Effector memory CD4-positive, alpha-beta T cell (primary cell): ENCODE measurements at regions not wholly inside any gene's neighbourhood (a gene's known extent, or its start where the extent isn't known, plus 50 kb on each side); places are given as distances from the start of the nearest gene placed in this dataset.

Experiments used
- DNase-seq, 3 donors: peaks; one replicate each; pipeline ENCODE4 v3.0.0-alpha.2; 2020
- H3K27ac ChIP-seq: 2 replicates; pipeline ENCODE4 v1.7.0; 2013; ENCODE audit warnings: mild to moderate bottlenecking, low read length, moderate library complexity; ENCODE audit not compliant: insufficient read depth, poor library complexity, severe bottlenecking
- H3K27me3 ChIP-seq: replicated peaks from 2 replicates; pipeline ENCODE4 v1.7.0; 2013; ENCODE audit warnings: mild to moderate bottlenecking, low read length; ENCODE audit not compliant: insufficient read depth, control insufficient read depth, poor library complexity, severe bottlenecking
- H3K36me3 ChIP-seq: 2 replicates; pipeline ENCODE4 v1.7.0; 2013; ENCODE audit warnings: mild to moderate bottlenecking, low read length, moderate library complexity; ENCODE audit not compliant: control insufficient read depth, insufficient read depth
- H3K4me1 ChIP-seq: 2 replicates; pipeline ENCODE4 v1.7.0; 2013; ENCODE audit warnings: low read length, mild to moderate bottlenecking; ENCODE audit not compliant: control insufficient read depth, insufficient read depth, poor library complexity, severe bottlenecking
- H3K4me3 ChIP-seq: 2 replicates; pipeline ENCODE4 v1.7.0; 2013; ENCODE audit warnings: low read length, low read depth, mild to moderate bottlenecking; ENCODE audit not compliant: insufficient read depth, poor library complexity, severe bottlenecking
- H3K9me3 ChIP-seq: 2 replicates; pipeline ENCODE4 v1.7.0; 2013; ENCODE audit warnings: mild to moderate bottlenecking, low read length, moderate library complexity; ENCODE audit not compliant: control insufficient read depth

GRCh38 chr5:96287136-96287535 lies 145.9 kb downstream of the PCSK1 start:
- Histone ChIP-seq H3K4me1 (no peaks in the 10 kb centered on the region), H3K36me3 (no peaks in the 10 kb centered on the region)
- no peak for DNase-seq

GRCh38 chr5:96285823-96286222 lies 147.2 kb downstream of the PCSK1 start:
- Histone ChIP-seq H3K4me1 (no peaks in the 10 kb centered on the region), H3K9me3 (no peaks in the 10 kb centered on the region)
- no peak for DNase-seq

More at GRCh38 chr5:96287136-96287535, 145.9 kb downstream of the PCSK1 start:
- H3K27me3 ChIP-seq, result no peaks in the 10 kb centered on the region
- H3K27ac ChIP-seq, result no peak overlapping the region
- H3K4me3 ChIP-seq, result no peak overlapping the region
- no peaks in the 10 kb centered on the region for H3K9me3 ChIP-seq

GRCh38 chr5:96284727-96285389 lies 148.2 kb downstream of the PCSK1 start:
- Histone ChIP-seq H3K9me3 (no peaks in the 10 kb centered on the region), H3K27ac (no peak overlapping the region), H3K4me1 (no peaks in the 10 kb centered on the region), H3K36me3 (no peaks in the 10 kb centered on the region), H3K4me3 (no peak overlapping the region), H3K27me3 (no peaks in the 10 kb centered on the region)
- DNase-seq, result no peak

More at GRCh38 chr5:96285823-96286222, 147.2 kb downstream of the PCSK1 start:
- no peak overlapping the region for H3K27ac ChIP-seq
- H3K36me3 ChIP-seq, result no peaks in the 10 kb centered on the region
- no peaks in the 10 kb centered on the region for H3K27me3 ChIP-seq
- no peak overlapping the region for H3K4me3 ChIP-seq

GRCh38 chr5:96283589-96283988 lies 149.5 kb downstream of the PCSK1 start:
- no peaks in the 10 kb centered on the region for H3K9me3 ChIP-seq
- no peak overlapping the region for H3K4me3 ChIP-seq
- H3K27ac ChIP-seq, result no peak overlapping the region
- no peak for DNase-seq
- no peaks in the 10 kb centered on the region for H3K4me1 ChIP-seq
- no peaks in the 10 kb centered on the region for H3K27me3 ChIP-seq
- H3K36me3 ChIP-seq, result no peaks in the 10 kb centered on the region

GRCh38 chr5:96282020-96282419 lies 151.0 kb downstream of the PCSK1 start:
- DNase-seq, result no peak
- Histone ChIP-seq H3K4me3 (no peak overlapping the region), H3K4me1 (no peaks in the 10 kb centered on the region), H3K27me3 (no peaks in the 10 kb centered on the region), H3K9me3 (no peaks in the 10 kb centered on the region), H3K27ac (no peak overlapping the region), H3K36me3 (no peaks in the 10 kb centered on the region)

GRCh38 chr5:96280946-96281393 lies 152.1 kb downstream of the PCSK1 start:
- Histone ChIP-seq H3K9me3 (no peaks in the 10 kb centered on the region), H3K27ac (no peak overlapping the region)
- no peak for DNase-seq

GRCh38 chr5:96279801-96280542 lies 153.1 kb downstream of the PCSK1 start:
- no peak for DNase-seq
- no peaks in the 10 kb centered on the region for H3K9me3 ChIP-seq
- H3K4me3 ChIP-seq, result no peak overlapping the region
- H3K27ac ChIP-seq, result no peak overlapping the region
- no peaks in the 10 kb centered on the region for H3K36me3 ChIP-seq
- no peaks in the 10 kb centered on the region for H3K27me3 ChIP-seq
- no peaks in the 10 kb centered on the region for H3K4me1 ChIP-seq

More at GRCh38 chr5:96280946-96281393, 152.1 kb downstream of the PCSK1 start:
- H3K27me3 ChIP-seq, result no peaks in the 10 kb centered on the region
- no peaks in the 10 kb centered on the region for H3K4me1 ChIP-seq
- no peaks in the 10 kb centered on the region for H3K36me3 ChIP-seq
- no peak overlapping the region for H3K4me3 ChIP-seq

GRCh38 chr5:96278981-96279380 lies 154.1 kb downstream of the PCSK1 start:
- Histone ChIP-seq H3K27ac (no peak overlapping the region), H3K9me3 (no peaks in the 10 kb centered on the region), H3K4me1 (no peaks in the 10 kb centered on the region), H3K27me3 (no peaks in the 10 kb centered on the region), H3K36me3 (no peaks in the 10 kb centered on the region), H3K4me3 (no peak overlapping the region)
- no peak for DNase-seq

GRCh38 chr5:96275051-96275450 lies 158.0 kb downstream of the PCSK1 start:
- H3K27me3 ChIP-seq, result no peaks in the 10 kb centered on the region
- DNase-seq, result no peak
- H3K4me3 ChIP-seq, result no peak overlapping the region
- no peak overlapping the region for H3K27ac ChIP-seq
- H3K4me1 ChIP-seq, result no peaks in the 10 kb centered on the region
- H3K36me3 ChIP-seq, result no peaks in the 10 kb centered on the region
- no peaks in the 10 kb centered on the region for H3K9me3 ChIP-seq

GRCh38 chr5:96265487-96265886 lies 167.6 kb downstream of the PCSK1 start:
- H3K4me1 ChIP-seq, result no peaks in the 10 kb centered on the region
- H3K27ac ChIP-seq, result no peak overlapping the region
- DNase-seq, result no peak
- peaks cover 6% of the 10 kb centered on the region for H3K9me3 ChIP-seq
- no peaks in the 10 kb centered on the region for H3K27me3 ChIP-seq
- no peak overlapping the region for H3K4me3 ChIP-seq
- no peaks in the 10 kb centered on the region for H3K36me3 ChIP-seq
